Astrocyte of the cerebellum (primary cell): ENCODE measurements at regions not wholly inside any gene's neighbourhood (a gene's known extent, or its start where the extent isn't known, plus 50 kb on each side); places are given as distances from the start of the nearest gene placed in this dataset.

Experiments used
- DNase-seq: peaks from one replicate; pipeline ENCODE4 v3.0.0-alpha.2; 2011; ENCODE audit warnings: low read depth
- H3K4me3 ChIP-seq: 2 replicates; pipeline ENCODE4 v1.5.1; 2011; ENCODE audit warnings: mild to moderate bottlenecking, low read depth, low read length, moderate library complexity
- CTCF ChIP-seq: IDR thresholded peaks from 2 replicates; pipeline ENCODE4 v1.5.1; 2012; ENCODE audit warnings: low read length, low read depth, moderate library complexity, mild to moderate bottlenecking; ENCODE audit errors: missing control alignments
- in situ Hi-C: cut with HindIII; loops from 2 replicates; pipeline ENCODE4 v1.10.0; 2017; ENCODE audit warnings: low sequenced_read_pairs

GRCh38 chr6:122143813-122144601, 255.4 kb upstream of the HSF2 start:
- in situ Hi-C loops: no loop called here
- no peak overlapping the region for H3K4me3 ChIP-seq
- no peak for DNase-seq
- no peak for TF ChIP-seq CTCF

GRCh38 chr6:122145246-122145645, 254.2 kb upstream of the HSF2 start:
- no peak for DNase-seq
- TF ChIP-seq CTCF: no peak
- in situ Hi-C loops: no loop called here
- H3K4me3 ChIP-seq: no peak overlapping the region

- TF ChIP-seq CTCF: no peak
- no peak for DNase-seq
- in situ Hi-C loops: no loop called here
- no peak overlapping the region for H3K4me3 ChIP-seq
Observed at GRCh38 chr6:122145741-122146240, 253.7 kb upstream of the HSF2 start.

- no peak overlapping the region for H3K4me3 ChIP-seq
- no peak for DNase-seq
- TF ChIP-seq CTCF: no peak
- in situ Hi-C loops: no loop called here
Observed at GRCh38 chr6:122147291-122147690, 252.2 kb upstream of the HSF2 start.

GRCh38 chr6:122151066-122151465, 248.4 kb upstream of the HSF2 start:
- H3K4me3 ChIP-seq: no peak overlapping the region
- no peak for TF ChIP-seq CTCF
- in situ Hi-C loops: no loop called here
- DNase-seq: no peak

GRCh38 chr6:122151763-122152162, 247.7 kb upstream of the HSF2 start:
- DNase-seq: no peak
- TF ChIP-seq CTCF: no peak
- no peak overlapping the region for H3K4me3 ChIP-seq
- in situ Hi-C loops: no loop called here
